ENCODE measurements at regions not wholly inside any gene's neighbourhood (a gene's known extent, or its start where the extent isn't known, plus 50 kb on each side); places are given as distances from the start of the nearest gene placed in this dataset.
"Not testable (repeated sequence)": the region's sequence is repeated elsewhere in the genome, so short reads cannot be mapped to it uniquely, and the experiment has no call there.

DNA sequence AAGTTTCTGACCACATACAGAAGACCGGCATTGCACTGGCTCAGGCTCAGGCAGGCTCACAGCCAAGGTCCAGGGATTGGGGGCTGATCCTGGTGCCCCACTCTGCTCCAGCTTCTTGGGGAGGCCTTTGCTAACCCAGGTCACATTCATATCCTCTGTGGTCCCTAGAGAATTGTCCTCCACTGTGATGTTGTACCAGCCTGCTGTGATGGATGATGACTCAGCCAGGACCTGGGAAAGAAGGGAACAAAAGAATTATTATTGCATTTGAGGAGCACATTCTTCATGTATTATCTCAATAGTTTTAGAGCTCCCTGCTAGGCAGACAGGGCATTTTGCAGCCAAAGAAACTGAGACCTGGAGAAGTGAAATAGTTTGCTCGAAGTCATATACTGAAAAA, 114.3 kb upstream of the ETV3 start (continued):
- no peak for TF ChIP-seq USF2 (IDR thresholded peaks at IDR 0.05; ENCODE audit: borderline replicate concordance, low read depth, low read length)
- TF ChIP-seq EP300 (IDR thresholded peaks at IDR 0.05; ENCODE audit: borderline replicate concordance in 1 of 2, low read depth in 1 of 2, low read length in 1 of 2), result no peak
- TF ChIP-seq NRF1 (IDR thresholded peaks at IDR 0.05; ENCODE audit: low read depth, low read length), result no peak

DNA sequence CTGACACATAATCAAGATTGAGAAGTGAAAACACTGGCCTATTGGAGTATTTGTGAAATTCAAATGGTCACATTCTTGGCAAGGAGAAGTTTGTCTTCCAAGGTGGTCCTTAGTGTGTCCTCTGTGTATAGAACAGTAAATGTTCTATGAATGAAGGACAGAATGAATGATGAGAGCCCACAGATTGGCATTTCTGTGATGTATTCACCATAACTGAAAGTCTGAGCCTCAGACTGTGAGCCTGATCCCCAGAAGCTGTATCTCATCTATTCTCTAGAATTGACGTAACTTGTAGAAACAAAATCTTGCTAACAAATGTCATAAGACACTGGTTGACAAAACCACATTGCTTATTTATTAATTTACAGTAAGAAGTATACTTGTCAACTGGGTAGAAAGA, 111.5 kb upstream of the ETV3 start:
- no peak for DNase-seq
- Histone ChIP-seq H3K9ac (no peak overlapping the region), H3K9me2 (no peaks in the 10 kb centered on the region), H3K27me3 (ENCODE audit: insufficient read depth) (no peaks in the 10 kb centered on the region), H3K4me1 (ENCODE audit: control insufficient read depth in 1 of 2, insufficient read depth in 2 of 2, low read depth in 1 of 2, low read length in 1 of 2) (no peaks in the 10 kb centered on the region), H3K36me3 (replicated peaks in 1 of 2; ENCODE audit: control insufficient read depth in 1 of 2, insufficient read depth in 2 of 2, low read length in 1 of 2) (no peaks in the 10 kb centered on the region), H3K9me3 (no peaks in the 10 kb centered on the region), H4K20me1 (ENCODE audit: insufficient read depth) (no peaks in the 10 kb centered on the region), H3K79me2 (ENCODE audit: insufficient read depth) (no peaks in the 10 kb centered on the region), H3F3A (replicated peaks; ENCODE audit: insufficient read depth) (no peaks in the 10 kb centered on the region), H3K4me2 (no peak overlapping the region), H3K4me3 (ENCODE audit: low read depth in 2 of 2, low read length in 1 of 2) (no peak overlapping the region), H2AFZ (ENCODE audit: low read depth) (no peak overlapping the region), H3K27ac (ENCODE audit: low read depth in 2 of 2, low read length in 1 of 2) (no peak overlapping the region)
- TF ChIP-seq USF2 (IDR thresholded peaks at IDR 0.05; ENCODE audit: borderline replicate concordance, low read depth, low read length) (no peak), YY1 (IDR thresholded peaks at IDR 0.05; ENCODE audit: low read depth) (no peak), RXRA (IDR thresholded peaks at IDR 0.05; ENCODE audit: borderline replicate concordance, low read depth) (no peak), FOSL2 (IDR thresholded peaks at IDR 0.05; ENCODE audit: borderline replicate concordance, low read depth) (no peak), FOXM1 (IDR thresholded peaks at IDR 0.05; ENCODE audit: low read depth) (no peak), CHD2 (IDR thresholded peaks at IDR 0.05; ENCODE audit: low read length, partially characterized antibody) (no peak), FOXJ3 (CRISPR knock-in tag; IDR thresholded peaks at IDR 0.05) (no peak)
- POLR2A ChIA-PET, result no interaction called here
- CTCF ChIA-PET, result no interaction called here
- WGBS (ENCODE audit: low lambda C conversion rate), result 15% methylated on average over 1 of the region's 1 CpG

DNA sequence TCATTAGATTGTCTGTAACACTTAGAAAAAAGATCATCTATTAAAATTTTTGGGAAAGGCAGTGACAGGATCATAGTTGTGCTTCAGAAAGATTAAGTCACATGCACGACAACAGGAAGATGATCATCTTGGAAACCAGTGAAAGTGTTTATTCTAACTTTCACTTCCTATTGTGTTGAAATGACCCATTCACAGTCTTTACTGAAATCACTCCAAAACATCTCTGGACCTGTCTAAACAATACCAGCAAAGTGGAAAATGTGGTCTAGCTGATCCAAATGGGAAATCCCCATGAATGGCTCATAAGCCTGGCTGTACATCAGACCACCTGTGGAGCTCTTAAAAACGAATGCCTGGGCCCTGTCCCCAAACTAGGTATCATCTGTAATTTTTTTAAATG, 111.1 kb upstream of the ETV3 start:
- H3K4me2 ChIP-seq, result no peak overlapping the region
- H3K27ac ChIP-seq (ENCODE audit: low read depth in 2 of 2, low read length in 1 of 2), result no peak overlapping the region
- WGBS (ENCODE audit: low lambda C conversion rate), result 15% methylated on average over 2 of the region's 2 CpGs
- CTCF ChIA-PET, result no interaction called here
- H3K9me3 ChIP-seq, result no peaks in the 10 kb centered on the region
- H3K36me3 ChIP-seq (replicated peaks in 1 of 2; ENCODE audit: control insufficient read depth in 1 of 2, insufficient read depth in 2 of 2, low read length in 1 of 2), result no peaks in the 10 kb centered on the region
- no peaks in the 10 kb centered on the region for H3K4me1 ChIP-seq (ENCODE audit: control insufficient read depth in 1 of 2, insufficient read depth in 2 of 2, low read depth in 1 of 2, low read length in 1 of 2)
- H4K20me1 ChIP-seq (ENCODE audit: insufficient read depth), result no peaks in the 10 kb centered on the region
- no peaks in the 10 kb centered on the region for H3K27me3 ChIP-seq (ENCODE audit: insufficient read depth)
- H3F3A ChIP-seq (replicated peaks; ENCODE audit: insufficient read depth), result no peaks in the 10 kb centered on the region
- no peak for TF ChIP-seq CHD2 (IDR thresholded peaks at IDR 0.05; ENCODE audit: low read length, partially characterized antibody)
- H2AFZ ChIP-seq (ENCODE audit: low read depth), result no peak overlapping the region
- no peaks in the 10 kb centered on the region for H3K9me2 ChIP-seq
- H3K9ac ChIP-seq, result no peak overlapping the region
- H3K79me2 ChIP-seq (ENCODE audit: insufficient read depth), result no peaks in the 10 kb centered on the region
- POLR2A ChIA-PET, result no interaction called here
- H3K4me3 ChIP-seq (ENCODE audit: low read depth in 2 of 2, low read length in 1 of 2), result no peak overlapping the region
- DNase-seq, result no peak

DNA sequence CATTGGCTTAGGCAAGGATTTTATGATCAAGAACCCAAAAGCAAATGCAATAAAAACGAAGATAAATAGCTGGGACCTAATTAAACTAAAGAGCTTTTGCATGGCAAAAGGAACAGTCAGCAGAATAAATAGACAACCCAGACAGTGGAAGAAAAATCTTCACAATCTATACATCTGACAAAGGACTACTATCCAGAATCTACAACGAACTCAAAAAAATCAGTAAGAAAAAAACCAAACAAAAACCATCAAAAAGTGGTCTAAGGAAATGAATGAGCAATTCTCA, 109.5 kb upstream of the ETV3 start:
- H3K9ac ChIP-seq; CTCF ChIA-PET; H2AFZ ChIP-seq (ENCODE audit: low read depth); H3K27me3 ChIP-seq (ENCODE audit: insufficient read depth); H3K9me3 ChIP-seq; H3F3A ChIP-seq (replicated peaks; ENCODE audit: insufficient read depth); H3K27ac ChIP-seq (ENCODE audit: low read depth in 2 of 2, low read length in 1 of 2); H4K20me1 ChIP-seq (ENCODE audit: insufficient read depth); H3K4me3 ChIP-seq (ENCODE audit: low read depth in 2 of 2, low read length in 1 of 2); H3K4me2 ChIP-seq; H3K9me2 ChIP-seq; H3K79me2 ChIP-seq (ENCODE audit: insufficient read depth); POLR2A ChIA-PET; DNase-seq; H3K36me3 ChIP-seq (replicated peaks in 1 of 2; ENCODE audit: control insufficient read depth in 1 of 2, insufficient read depth in 2 of 2, low read length in 1 of 2); H3K4me1 ChIP-seq (ENCODE audit: control insufficient read depth in 1 of 2, insufficient read depth in 2 of 2, low read depth in 1 of 2, low read length in 1 of 2): not testable (repeated sequence)
- WGBS (ENCODE audit: low lambda C conversion rate), result 2% methylated on average over 2 of the region's 2 CpGs

Measured in SK-N-SH (cell line).